GM12864 (cell line): ENCODE measurements at regions not wholly inside any gene's neighbourhood (a gene's known extent, or its start where the extent isn't known, plus 50 kb on each side); places are given as distances from the start of the nearest gene placed in this dataset.

ENCODE experiments used
- DNase-seq: peaks from one replicate; pipeline ENCODE4 v3.0.0-alpha.2; 2011; ENCODE audit warnings: low read depth
- H3K4me3 ChIP-seq: 2 replicates; pipeline ENCODE4 v1.5.1; 2011; ENCODE audit warnings: mild to moderate bottlenecking, low read depth, low read length, control low read depth
- TF ChIP-seq, protein P1 (sequence below): IDR thresholded peaks from 2 replicates; pipeline ENCODE4 v1.5.1; 2011; ENCODE audit warnings: low read depth, mild to moderate bottlenecking, moderate library complexity, low read length, control low read depth, inconsistent platforms; ENCODE audit errors: missing control alignments

DNA sequence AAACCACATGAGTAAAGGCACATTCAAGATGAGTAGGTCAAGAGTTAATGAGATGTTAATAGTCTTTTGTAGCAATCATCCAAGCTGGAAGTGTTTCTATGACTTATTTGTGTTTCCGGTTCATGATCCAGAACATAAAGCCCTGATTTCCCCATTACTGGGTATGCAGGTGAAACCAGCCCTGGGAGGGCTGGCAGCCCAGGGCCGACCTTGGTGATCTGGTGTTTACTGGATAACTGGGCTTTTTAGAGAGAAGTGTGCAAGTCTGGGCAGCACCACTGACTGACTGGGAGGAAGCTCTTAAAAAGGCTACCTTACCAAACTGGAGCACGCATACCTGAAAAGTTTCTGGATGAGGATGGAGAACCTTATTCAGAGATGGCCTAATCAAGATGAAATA lies 431.6 kb upstream of the VRK2 start:
- TF ChIP-seq, protein P1, sequence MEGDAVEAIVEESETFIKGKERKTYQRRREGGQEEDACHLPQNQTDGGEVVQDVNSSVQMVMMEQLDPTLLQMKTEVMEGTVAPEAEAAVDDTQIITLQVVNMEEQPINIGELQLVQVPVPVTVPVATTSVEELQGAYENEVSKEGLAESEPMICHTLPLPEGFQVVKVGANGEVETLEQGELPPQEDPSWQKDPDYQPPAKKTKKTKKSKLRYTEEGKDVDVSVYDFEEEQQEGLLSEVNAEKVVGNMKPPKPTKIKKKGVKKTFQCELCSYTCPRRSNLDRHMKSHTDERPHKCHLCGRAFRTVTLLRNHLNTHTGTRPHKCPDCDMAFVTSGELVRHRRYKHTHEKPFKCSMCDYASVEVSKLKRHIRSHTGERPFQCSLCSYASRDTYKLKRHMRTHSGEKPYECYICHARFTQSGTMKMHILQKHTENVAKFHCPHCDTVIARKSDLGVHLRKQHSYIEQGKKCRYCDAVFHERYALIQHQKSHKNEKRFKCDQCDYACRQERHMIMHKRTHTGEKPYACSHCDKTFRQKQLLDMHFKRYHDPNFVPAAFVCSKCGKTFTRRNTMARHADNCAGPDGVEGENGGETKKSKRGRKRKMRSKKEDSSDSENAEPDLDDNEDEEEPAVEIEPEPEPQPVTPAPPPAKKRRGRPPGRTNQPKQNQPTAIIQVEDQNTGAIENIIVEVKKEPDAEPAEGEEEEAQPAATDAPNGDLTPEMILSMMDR, result no peak
- no peak overlapping the region for H3K4me3 ChIP-seq
- no peak for DNase-seq

DNA sequence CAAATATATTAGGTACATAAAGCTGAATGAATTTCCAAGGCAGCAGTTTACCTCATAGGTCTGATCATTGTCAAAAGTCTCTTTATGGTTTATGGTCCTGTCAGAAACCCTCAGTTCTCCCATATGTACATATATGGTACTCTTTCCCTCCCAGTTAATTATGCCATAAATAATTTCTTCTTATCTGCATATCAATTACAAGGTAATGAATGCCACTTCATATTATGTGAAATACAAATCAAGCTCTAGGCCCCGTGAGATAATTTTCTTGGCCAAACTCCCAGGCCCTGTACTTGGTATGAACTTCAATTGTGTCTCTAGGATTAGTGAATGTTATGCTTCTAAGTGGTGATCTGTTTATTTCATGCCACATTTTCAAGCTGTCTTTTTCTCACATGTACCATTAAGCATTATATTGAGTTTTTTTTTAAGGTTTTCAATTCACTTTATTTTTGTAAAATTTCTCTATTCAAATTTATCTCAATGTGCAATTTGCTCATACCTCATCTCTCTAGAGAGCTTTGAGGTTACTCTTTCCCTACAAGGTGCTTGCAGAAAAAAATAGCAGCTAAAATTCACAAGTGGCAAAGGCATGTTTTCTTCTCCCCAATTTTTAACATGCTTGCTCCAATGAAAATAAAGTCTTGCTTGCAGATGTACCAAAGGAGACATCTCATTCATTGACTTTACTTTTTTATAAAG lies 430.6 kb upstream of the VRK2 start:
- DNase-seq, result no peak
- no peak overlapping the region for H3K4me3 ChIP-seq
- TF ChIP-seq, protein P1, result no peak

DNA sequence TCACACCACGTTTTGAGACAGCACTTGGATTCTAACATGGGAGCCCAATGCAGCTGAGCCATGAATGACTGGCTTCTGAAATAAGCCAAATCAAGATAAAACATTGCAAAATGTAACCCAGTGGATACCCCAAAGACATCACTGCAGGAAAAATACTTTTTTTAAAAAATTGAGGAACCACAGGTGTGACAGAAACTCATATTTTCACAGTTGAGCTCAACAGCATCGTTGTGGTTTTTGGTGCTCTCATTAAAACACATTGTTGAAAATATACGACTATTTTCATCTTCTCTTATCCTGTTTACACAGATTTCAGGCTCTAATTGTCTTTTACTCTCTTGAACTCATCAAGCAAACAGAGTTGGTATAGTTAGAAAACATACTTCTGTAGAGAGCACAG lies 429.3 kb upstream of the VRK2 start:
- TF ChIP-seq, protein P1, result no peak
- no peak overlapping the region for H3K4me3 ChIP-seq
- DNase-seq, result no peak

DNA sequence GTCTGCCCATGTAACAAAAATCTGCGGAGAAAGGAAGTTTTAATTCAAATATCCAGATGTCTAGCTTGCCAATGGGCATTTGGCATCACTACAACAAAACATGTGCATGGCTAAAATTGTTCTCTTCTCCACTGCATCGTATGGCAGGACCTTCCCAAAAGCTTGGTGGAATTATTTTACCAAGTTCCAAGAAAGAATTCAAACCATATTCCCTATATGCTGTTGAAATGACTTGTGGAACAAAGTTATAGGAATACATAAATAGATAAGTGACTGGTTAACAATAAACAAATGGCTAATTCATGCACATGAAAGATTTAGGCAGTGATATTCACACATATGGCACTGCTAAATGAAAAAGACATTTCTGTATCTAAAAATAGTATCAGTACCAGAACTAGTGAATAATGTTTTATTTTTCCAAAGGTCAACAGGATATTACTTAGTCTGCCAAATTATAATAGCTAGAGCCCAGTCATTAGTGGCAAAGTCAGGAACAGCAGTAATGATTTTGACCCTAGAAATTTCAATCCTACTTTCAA lies 425.4 kb upstream of the VRK2 start:
- TF ChIP-seq, protein P1, result no peak
- no peak for DNase-seq
- no peak overlapping the region for H3K4me3 ChIP-seq

DNA sequence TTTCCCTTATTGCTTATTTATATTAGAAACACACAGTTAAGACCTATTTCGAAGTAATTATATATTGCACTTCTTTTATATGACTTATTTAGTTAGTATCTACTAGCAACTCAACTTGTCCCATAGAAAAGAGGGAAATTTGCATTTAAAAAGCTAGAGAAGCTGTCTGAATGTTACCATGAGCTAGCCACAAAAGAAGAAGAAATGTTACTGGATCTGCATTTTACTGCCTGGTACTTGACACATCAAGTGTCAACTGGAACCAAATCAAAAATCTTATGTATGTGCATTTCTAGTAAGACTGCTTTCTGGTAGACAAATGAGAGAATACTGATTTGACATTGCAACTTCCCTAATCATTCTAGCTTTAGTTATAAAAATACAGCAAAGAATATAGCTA lies 424.6 kb upstream of the VRK2 start:
- TF ChIP-seq, protein P1, result no peak
- H3K4me3 ChIP-seq, result no peak overlapping the region
- DNase-seq, result no peak

DNA sequence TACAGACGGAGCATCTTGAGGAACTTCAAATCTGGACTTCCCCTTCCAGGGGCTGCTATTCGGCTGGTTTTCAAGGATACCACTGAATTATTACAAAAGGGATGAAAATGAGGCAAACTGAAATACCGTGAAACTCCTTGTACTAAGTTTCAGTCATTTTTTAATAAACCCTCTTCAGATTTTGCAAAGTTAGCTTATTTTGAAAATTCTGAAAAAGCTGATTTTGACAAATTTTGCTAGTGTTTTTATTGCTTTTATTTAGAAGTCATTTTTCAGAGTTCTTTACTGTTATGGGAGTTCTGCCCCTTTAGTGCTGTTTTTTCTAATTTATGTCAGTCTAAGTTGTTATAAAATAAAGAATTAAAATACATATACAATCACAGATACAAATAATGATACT lies 390.4 kb upstream of the VRK2 start:
- DNase-seq, result no peak
- TF ChIP-seq, protein P1, result no peak
- no peak overlapping the region for H3K4me3 ChIP-seq

DNA sequence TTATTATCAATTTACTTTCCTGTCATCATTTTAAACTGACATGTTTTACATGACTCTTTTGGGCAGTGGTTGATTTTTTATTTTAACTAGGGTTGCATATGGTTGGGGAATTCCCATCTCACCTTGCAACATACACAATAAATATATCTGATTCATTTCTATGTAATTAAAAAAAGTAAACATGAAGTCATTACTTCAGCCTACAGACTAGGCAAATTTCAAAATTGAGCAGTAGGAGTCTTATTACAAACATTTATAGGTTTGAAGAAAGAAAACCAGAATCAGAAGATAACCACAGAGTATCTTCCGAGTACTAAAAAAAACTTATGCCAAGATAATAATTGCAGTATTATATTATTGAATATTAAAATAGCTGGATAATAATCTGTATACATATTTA lies 377.0 kb upstream of the VRK2 start:
- DNase-seq, result no peak
- TF ChIP-seq, protein P1, result no peak
- no peak overlapping the region for H3K4me3 ChIP-seq
